ENCODE measurements at regions not wholly inside any gene's neighbourhood (a gene's known extent, or its start where the extent isn't known, plus 50 kb on each side); places are given as distances from the start of the nearest gene placed in this dataset.
"Not testable (repeated sequence)": the region's sequence is repeated elsewhere in the genome, so short reads cannot be mapped to it uniquely, and the experiment has no call there.

GRCh38 chr5:89055015-89055694 lies 172.2 kb upstream of the MEF2C start:
- DNase-seq: no peak

DNA sequence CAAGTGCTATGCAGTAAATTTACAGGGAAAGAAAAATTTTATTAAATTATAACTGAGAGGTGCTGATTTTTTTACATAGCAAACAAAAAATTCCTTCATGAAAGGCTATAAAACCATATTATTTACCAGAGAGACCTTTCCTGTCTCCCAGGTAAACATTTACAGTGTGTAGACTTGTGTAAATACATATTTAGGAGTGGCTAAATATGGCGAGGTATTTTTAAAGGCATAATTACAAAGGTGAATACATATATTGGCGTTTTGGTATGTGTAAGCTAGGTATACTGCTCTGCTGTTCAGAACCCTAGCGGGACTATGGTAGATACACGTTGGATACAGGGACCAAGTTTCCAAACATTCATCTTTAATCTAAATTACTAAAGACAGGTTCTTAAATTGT lies 170.6 kb upstream of the MEF2C start:
- no peak for DNase-seq

DNA sequence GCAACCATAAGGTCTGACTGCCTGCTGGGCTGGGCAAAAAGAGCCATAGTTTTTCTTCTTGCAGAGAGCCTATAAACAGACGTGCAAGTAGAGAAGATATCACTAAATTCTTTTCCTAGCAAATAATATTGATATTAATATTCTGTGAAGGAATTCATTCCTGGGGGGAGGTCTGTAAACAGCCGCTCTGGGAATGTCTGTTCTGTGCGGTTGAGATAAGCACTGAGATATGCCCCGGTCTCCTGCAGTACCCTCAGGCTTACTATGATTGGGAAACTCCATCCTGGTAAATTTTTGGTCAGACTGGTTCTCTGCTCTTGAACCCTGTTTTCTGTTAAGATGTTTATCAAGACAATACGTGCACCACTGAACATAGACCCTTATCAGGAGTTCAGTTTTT lies 167.1 kb upstream of the MEF2C start:
- not testable (repeated sequence) for DNase-seq

DNA sequence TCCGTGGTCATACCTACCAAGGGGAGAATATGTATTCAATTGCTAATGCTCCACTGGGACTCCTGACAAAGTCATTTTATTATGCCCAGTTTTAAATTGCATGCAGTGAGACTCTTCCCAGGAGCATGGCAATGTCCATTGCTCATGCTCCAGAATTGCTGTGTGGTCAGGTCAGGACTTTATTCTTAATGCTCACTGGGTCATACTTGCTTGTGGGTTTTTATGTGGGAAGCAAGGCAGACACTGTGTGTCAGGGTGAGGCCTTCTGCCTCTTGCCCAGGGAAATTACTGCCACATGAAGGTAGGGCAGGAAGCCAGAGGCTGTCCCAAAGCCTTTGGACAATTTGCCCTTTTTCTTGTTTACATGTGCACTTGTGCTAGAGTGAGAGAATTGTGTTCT lies 164.6 kb upstream of the MEF2C start:
- DNase-seq: no peak

GRCh38 chr5:89045216-89045615 lies 162.2 kb upstream of the MEF2C start:
- DNase-seq: no peak

DNA sequence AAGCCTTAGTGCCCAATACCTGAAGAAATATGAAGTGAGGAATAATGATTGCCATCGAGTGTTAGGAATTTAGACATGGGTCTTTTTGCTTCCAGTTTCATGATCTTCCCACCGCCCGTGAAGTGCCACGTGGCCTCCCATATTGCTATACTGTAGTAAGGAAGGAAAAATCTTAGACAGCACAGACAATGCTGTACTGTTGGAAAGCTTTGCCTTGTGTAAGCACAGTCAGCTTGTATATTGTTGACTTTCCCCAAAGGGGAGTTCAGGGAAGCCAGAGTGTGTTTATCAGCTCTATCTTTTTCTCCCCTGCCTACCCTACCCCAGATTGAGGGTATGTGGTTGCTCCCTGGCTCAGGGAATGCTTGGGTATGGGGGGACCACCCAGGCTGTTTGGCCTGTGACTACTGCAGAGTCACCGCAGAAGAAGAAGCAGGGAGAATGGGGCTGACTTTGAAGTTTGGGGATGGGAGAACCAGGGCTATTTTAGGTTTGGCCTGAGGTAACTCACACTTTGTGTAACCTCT lies 161.8 kb upstream of the MEF2C start:
- no peak for DNase-seq

GRCh38 chr5:89043676-89044075 lies 160.7 kb upstream of the MEF2C start:
- no peak for DNase-seq

- DNase-seq: no peak
Measured at GRCh38 chr5:89042746-89043145, 159.8 kb upstream of the MEF2C start.

GRCh38 chr5:89041976-89042375 lies 159.0 kb upstream of the MEF2C start:
- no peak for DNase-seq

- DNase-seq: no peak
Measured at GRCh38 chr5:89041249-89041779, 158.3 kb upstream of the MEF2C start.

GRCh38 chr5:89036704-89037489 lies 153.9 kb upstream of the MEF2C start:
- DNase-seq: no peak

DNA sequence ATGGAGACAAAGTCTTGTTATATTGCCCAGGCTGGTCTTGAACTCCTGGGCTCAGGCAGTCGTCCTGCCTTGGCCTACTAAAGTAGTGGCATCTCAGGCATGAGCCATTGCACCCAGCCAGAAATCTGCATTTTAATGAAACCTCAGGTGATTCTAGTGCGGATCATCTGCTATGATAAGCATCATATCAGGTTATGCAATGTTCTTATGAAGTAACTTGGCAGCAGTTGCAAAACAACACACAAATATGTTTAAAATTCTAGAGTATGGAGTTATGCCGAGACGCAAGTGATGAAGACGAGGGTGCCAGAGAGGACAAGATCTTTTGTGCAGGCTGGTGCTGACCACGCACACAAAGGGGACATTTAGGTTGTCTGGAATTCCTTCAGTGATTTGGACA lies 153.2 kb upstream of the MEF2C start:
- no peak for DNase-seq

- no peak for DNase-seq
Measured at GRCh38 chr5:89034588-89034987, 151.6 kb upstream of the MEF2C start.

DNA sequence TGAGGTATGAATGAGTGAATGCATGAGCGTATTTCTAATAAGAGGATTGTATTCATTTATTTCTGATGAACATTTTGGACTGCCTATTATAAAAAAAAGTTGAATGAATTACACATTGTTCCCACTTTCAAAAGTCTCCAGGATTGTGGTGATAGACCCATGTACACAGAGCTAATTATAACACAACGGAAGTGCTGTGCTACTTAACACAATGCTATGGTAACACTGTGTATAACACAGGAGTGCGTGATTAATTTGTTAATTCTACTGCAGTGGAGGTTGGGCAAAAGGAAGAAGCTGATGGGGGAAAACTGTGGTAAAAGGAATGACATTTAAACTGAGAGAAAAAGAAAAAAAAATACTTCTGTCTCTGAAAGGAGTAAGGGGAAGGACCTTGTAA lies 147.8 kb upstream of the MEF2C start:
- DNase-seq: no peak

- DNase-seq: no peak
Measured at GRCh38 chr5:89028595-89029285, 145.8 kb upstream of the MEF2C start.

GRCh38 chr5:89024045-89024444 lies 141.1 kb upstream of the MEF2C start:
- no peak for DNase-seq

GRCh38 chr5:89020926-89021610 lies 138.1 kb upstream of the MEF2C start:
- no peak for DNase-seq

GRCh38 chr5:89016741-89017303 lies 133.8 kb upstream of the MEF2C start:
- no peak for DNase-seq

DNA sequence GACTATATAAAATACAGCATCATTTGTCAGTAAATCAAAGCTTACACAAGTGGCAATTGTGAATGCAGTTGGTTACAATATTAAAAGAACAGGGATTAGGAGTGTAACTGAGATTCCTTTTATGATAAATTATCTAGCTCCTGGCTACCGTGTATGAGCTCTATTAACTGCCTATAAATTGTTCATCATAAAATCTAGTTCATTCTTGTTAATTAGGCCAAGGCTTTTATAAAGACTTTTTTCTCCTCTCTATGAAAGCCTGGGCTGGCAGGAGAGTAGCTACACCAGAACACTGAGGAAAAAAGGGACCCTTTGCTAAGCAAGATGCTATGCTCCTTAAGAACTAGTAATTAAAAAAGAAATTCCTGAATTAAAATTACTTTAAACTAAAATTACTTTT lies 132.4 kb upstream of the MEF2C start:
- no peak for DNase-seq

- DNase-seq: peak; percentile 5
Measured at GRCh38 chr5:89011778-89012711, 129.1 kb upstream of the MEF2C start.

GRCh38 chr5:89010512-89010911 lies 127.5 kb upstream of the MEF2C start:
- DNase-seq: no peak

All from NCI-H526 treated with DMSO at 0.1 percent for 48 hours (cell line).